Hepatocyte (in vitro differentiated cells): ENCODE measurements at regions not wholly inside any gene's neighbourhood (a gene's known extent, or its start where the extent isn't known, plus 50 kb on each side); places are given as distances from the start of the nearest gene placed in this dataset.

Experiments used
- DNase-seq: peaks from one replicate; pipeline ENCODE4 v3.0.0-alpha.2; 2016; ENCODE audit warnings: low spot score
- H2AFZ ChIP-seq: fragments of 200-600 bp; sonication (generic); 2 replicates; pipeline ENCODE4 v1.6.0; 2016; ENCODE audit warnings: antibody characterized with exemption, mild to moderate bottlenecking
- H3K27ac ChIP-seq: fragments of 200-600 bp; sonication (generic); 2 replicates; pipeline ENCODE4 v1.5.1; 2016; ENCODE audit warnings: mild to moderate bottlenecking
- H3K27me3 ChIP-seq: fragments of 200-600 bp; sonication (generic); 2 replicates; pipeline ENCODE4 v1.6.1; 2016
- H3K36me3 ChIP-seq: fragments of 200-600 bp; sonication (generic); replicated peaks from 2 replicates; pipeline ENCODE4 v1.5.1; 2016; ENCODE audit warnings: low read depth; ENCODE audit not compliant: insufficient read depth
- H3K4me1 ChIP-seq: fragments of 200-600 bp; sonication (generic); 2 replicates; pipeline ENCODE4 v1.5.1; 2016; ENCODE audit warnings: mild to moderate bottlenecking, moderate library complexity; ENCODE audit not compliant: insufficient read depth
- H3K4me2 ChIP-seq: fragments of 200-600 bp; sonication (generic); 2 replicates; pipeline ENCODE4 v1.6.0; 2016
- H3K4me3 ChIP-seq: fragments of 200-600 bp; sonication (generic); 2 replicates; pipeline ENCODE4 v1.5.1; 2016; ENCODE audit warnings: mild to moderate bottlenecking
- H3K79me2 ChIP-seq: fragments of 200-600 bp; sonication (generic); 2 replicates; pipeline ENCODE4 v1.6.0; 2017; ENCODE audit warnings: mild to moderate bottlenecking
- H3K9me2 ChIP-seq: fragments of 200-600 bp; sonication (generic); replicated peaks from 2 replicates; pipeline ENCODE4 v1.6.0; 2017; ENCODE audit warnings: mild to moderate bottlenecking; ENCODE audit not compliant: insufficient read depth
- H3K9me3 ChIP-seq: fragments of 200-600 bp; sonication (generic); 2 replicates; pipeline ENCODE4 v1.5.1; 2016; ENCODE audit warnings: low read depth, mild to moderate bottlenecking
- H4K20me1 ChIP-seq: fragments of 200-600 bp; sonication (generic); 2 replicates; pipeline ENCODE4 v1.6.0; 2016; ENCODE audit warnings: mild to moderate bottlenecking; ENCODE audit not compliant: insufficient read depth, poor library complexity, severe bottlenecking
- EZH2 ChIP-seq: fragments of 200-600 bp; sonication (generic); IDR thresholded peaks from 2 replicates; pipeline ENCODE4 v1.6.1; 2016; ENCODE audit warnings: antibody characterized with exemption, mild to moderate bottlenecking, borderline replicate concordance
- EZH2phosphoT487 ChIP-seq: fragments of 200-600 bp; sonication (generic); IDR thresholded peaks from one replicate; pipeline ENCODE4 v1.6.1; 2018; ENCODE audit warnings: antibody characterized with exemption, mild to moderate bottlenecking, low read depth, moderate library complexity; ENCODE audit not compliant: unreplicated experiment, severe bottlenecking
- WGBS: methylation state at CpG from one replicate; pipeline ENCODE4 v1.1.6; 2016; ENCODE audit warnings: low lambda C conversion rate; ENCODE audit errors: missing lambda C conversion rate; 5-methylcytosine and 5-hydroxymethylcytosine counted together
- TF ChIP-seq, protein P1 (sequence below): fragments of 200-600 bp; sonication (generic); IDR thresholded peaks from 2 replicates; pipeline ENCODE4 v1.5.1; 2016; ENCODE audit warnings: antibody characterized with exemption, mild to moderate bottlenecking; ENCODE audit not compliant: poor library complexity

GRCh38 chr7:106393564-106394251 lies 108.9 kb upstream of the NAMPT start:
- no peak overlapping the region for H2AFZ ChIP-seq
- WGBS = 71% methylated on average over 6 of the region's 6 CpGs
- TF ChIP-seq, protein P1, sequence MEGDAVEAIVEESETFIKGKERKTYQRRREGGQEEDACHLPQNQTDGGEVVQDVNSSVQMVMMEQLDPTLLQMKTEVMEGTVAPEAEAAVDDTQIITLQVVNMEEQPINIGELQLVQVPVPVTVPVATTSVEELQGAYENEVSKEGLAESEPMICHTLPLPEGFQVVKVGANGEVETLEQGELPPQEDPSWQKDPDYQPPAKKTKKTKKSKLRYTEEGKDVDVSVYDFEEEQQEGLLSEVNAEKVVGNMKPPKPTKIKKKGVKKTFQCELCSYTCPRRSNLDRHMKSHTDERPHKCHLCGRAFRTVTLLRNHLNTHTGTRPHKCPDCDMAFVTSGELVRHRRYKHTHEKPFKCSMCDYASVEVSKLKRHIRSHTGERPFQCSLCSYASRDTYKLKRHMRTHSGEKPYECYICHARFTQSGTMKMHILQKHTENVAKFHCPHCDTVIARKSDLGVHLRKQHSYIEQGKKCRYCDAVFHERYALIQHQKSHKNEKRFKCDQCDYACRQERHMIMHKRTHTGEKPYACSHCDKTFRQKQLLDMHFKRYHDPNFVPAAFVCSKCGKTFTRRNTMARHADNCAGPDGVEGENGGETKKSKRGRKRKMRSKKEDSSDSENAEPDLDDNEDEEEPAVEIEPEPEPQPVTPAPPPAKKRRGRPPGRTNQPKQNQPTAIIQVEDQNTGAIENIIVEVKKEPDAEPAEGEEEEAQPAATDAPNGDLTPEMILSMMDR = no peak
- TF ChIP-seq EZH2 (no peak), EZH2phosphoT487 (no peak)

DNA sequence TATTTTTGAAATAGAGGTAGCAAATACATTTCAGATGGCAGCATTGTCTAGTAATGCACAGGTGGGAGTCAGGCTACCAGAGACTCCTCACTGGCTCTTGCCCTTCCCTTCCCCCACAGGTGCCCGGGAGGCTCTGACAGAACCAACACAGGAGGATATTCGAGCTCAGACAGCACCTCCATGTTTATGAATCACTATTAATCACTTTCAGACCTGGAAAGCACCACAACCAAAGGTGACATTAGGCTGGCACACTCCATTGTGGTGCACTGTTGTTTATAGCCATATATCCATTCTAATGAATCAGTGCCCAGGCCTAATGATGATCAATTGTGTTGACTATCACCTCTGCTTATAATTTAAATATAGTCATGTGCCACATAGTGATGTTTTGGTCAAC lies 107.8 kb upstream of the NAMPT start:
- H3K27me3 ChIP-seq = no peaks in the 10 kb centered on the region
- TF ChIP-seq, protein P1 = no peak
- TF ChIP-seq EZH2 (no peak), EZH2phosphoT487 (no peak)
- H3K9me3 ChIP-seq = no peaks in the 10 kb centered on the region
- no peaks in the 10 kb centered on the region for H4K20me1 ChIP-seq
- DNase-seq = no peak
- no peak overlapping the region for H2AFZ ChIP-seq
- H3K4me2 ChIP-seq = no peak overlapping the region
- H3K9me2 ChIP-seq = no peaks in the 10 kb centered on the region
- WGBS = 64% methylated on average over 2 of the region's 2 CpGs
- no peak overlapping the region for H3K4me3 ChIP-seq
- no peak overlapping the region for H3K27ac ChIP-seq
- no peaks in the 10 kb centered on the region for H3K4me1 ChIP-seq
- H3K36me3 ChIP-seq = no peaks in the 10 kb centered on the region
- no peaks in the 10 kb centered on the region for H3K79me2 ChIP-seq

More at GRCh38 chr7:106393564-106394251, 108.9 kb upstream of the NAMPT start:
- no peaks in the 10 kb centered on the region for H3K9me3 ChIP-seq
- H3K36me3 ChIP-seq = no peaks in the 10 kb centered on the region
- no peak overlapping the region for H3K4me3 ChIP-seq
- H3K4me1 ChIP-seq = no peaks in the 10 kb centered on the region
- no peaks in the 10 kb centered on the region for H3K27me3 ChIP-seq
- no peaks in the 10 kb centered on the region for H3K9me2 ChIP-seq
- H3K27ac ChIP-seq = no peak overlapping the region
- no peak overlapping the region for H3K4me2 ChIP-seq
- no peaks in the 10 kb centered on the region for H3K79me2 ChIP-seq
- H4K20me1 ChIP-seq = no peaks in the 10 kb centered on the region
- DNase-seq = no peak

DNA sequence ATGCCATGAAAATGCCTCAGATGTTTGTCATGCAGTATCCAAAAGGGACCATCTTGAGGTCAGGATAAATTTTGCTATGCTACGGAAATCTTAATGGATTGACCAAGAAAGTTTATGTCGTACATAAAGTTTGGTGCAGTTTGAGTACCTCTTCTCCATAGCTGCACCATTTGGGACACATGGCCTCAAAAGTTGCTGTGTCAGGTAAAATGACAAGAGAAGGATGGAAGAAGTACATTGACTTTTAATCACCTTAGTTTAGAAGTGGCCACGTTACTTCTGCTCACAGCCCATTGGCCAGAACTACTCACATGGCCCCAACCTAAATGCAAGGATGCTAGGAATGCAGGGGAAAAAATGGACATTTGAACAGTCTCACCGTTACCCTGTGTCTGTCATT lies 107.4 kb upstream of the NAMPT start:
- Histone ChIP-seq H3K4me3 (no peak overlapping the region), H3K27me3 (no peaks in the 10 kb centered on the region), H3K4me1 (no peaks in the 10 kb centered on the region), H3K27ac (no peak overlapping the region), H3K9me3 (no peaks in the 10 kb centered on the region), H2AFZ (no peak overlapping the region), H4K20me1 (no peaks in the 10 kb centered on the region), H3K9me2 (no peaks in the 10 kb centered on the region), H3K4me2 (no peak overlapping the region), H3K79me2 (no peaks in the 10 kb centered on the region), H3K36me3 (no peaks in the 10 kb centered on the region)
- WGBS = 91% methylated on average over 4 of the region's 4 CpGs
- DNase-seq = no peak
- TF ChIP-seq EZH2phosphoT487 (no peak), EZH2 (no peak)
- TF ChIP-seq, protein P1 = no peak
